ENCODE measurements at regions not wholly inside any gene's neighbourhood (a gene's known extent, or its start where the extent isn't known, plus 50 kb on each side); places are given as distances from the start of the nearest gene placed in this dataset.

DNA sequence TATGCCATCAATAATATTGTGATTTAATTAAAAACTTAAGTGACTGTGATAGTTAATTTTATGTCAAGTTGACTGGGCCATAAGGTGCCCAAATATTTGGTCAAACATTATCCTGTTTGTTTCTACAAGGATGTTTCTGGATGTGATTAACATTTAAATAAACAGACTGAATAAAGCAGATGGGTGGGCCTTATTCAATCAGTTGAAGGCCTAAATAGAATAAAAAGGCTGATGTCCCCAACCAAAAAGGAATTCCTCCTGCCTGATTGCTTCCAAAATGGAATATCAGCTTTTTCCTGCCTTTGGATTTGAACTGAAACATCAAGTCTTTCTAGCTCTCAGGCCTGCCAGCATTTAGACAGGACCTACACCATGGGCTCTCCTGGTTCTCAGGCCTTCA lies 961.7 kb downstream of the NTRK3 start:
- no peaks in the 10 kb centered on the region for H3K9me3 Mint-ChIP-seq
- H3K27me3 Mint-ChIP-seq: no peaks in the 10 kb centered on the region
- no peaks in the 10 kb centered on the region for H3K4me1 Mint-ChIP-seq
- H3K36me3 Mint-ChIP-seq (ENCODE audit: insufficient read depth): no peaks in the 10 kb centered on the region
- no peak overlapping the region for H3K4me3 Mint-ChIP-seq
- DNase-seq (ENCODE audit: low spot score in 2 of 2): no peak
- H3K27ac Mint-ChIP-seq (ENCODE audit: low read depth): no peak overlapping the region
- no peak for ATAC-seq (replicated peaks; ENCODE audit: extremely low read depth, poor library complexity, severe bottlenecking)

DNA sequence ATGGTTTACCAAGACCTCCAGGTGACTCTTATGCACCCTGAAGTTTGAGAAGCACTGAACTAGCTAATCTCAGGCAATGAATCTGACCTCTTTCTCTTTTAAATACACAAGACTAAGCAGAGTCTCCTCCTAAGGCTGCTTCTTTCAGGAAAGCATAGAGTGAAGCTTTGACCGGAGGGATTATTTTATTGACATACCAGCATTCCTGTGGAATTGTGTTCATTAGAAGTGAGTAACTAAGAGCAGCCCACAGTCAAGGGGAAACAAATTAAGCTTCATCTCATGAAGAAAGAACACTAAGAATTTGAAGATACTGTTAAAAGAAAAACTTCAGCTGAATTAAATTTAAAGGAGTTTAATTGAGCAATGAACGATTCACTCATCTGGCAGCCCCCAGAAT lies 963.5 kb downstream of the NTRK3 start:
- Mint-ChIP-seq H3K36me3 (ENCODE audit: insufficient read depth) (no peaks in the 10 kb centered on the region), H3K27me3 (no peaks in the 10 kb centered on the region), H3K4me1 (no peaks in the 10 kb centered on the region), H3K4me3 (no peak overlapping the region), H3K27ac (ENCODE audit: low read depth) (no peak overlapping the region), H3K9me3 (no peaks in the 10 kb centered on the region)
- DNase-seq (ENCODE audit: low spot score in 2 of 2) (no peak), ATAC-seq (replicated peaks; ENCODE audit: extremely low read depth, poor library complexity, severe bottlenecking) (no peak)

DNA sequence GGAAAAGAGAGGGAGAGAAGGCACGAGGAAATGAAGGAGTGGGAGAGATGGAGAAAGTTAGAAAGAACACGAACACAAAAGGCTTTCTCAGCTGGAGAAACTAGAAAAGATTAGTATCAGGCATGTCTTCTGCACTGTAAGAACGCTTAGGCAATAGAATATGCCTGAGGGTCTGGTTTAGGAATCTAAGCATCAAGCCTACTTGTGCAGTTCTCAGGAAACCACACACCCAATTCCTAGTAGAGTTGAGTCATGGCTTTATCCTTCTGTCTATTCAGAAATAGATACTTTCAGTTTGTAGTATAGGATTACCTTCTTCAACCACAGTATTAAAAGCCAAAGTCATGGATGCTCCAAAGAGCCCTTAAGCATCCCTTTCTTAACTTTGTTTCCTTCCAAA lies 969.4 kb downstream of the NTRK3 start:
- ATAC-seq (replicated peaks; ENCODE audit: extremely low read depth, poor library complexity, severe bottlenecking): no peak

DNA sequence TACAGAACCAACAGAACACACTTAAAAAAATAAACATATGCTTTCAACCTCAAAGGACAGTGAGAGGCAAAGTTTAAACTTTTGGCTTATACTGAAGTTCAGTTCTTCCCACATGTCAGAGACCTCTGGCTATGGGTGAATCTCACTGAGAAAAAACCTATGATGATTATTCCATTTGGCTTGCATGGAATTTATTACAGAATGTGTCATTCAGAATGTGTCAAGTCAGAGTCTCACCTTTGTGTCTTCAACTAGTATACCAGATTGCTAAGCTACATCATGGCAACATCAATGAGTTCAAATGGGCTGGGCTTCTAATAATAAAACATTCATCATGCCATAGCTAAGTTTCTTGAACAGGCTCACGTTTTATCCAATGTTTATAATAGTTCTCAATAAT lies 987.0 kb downstream of the NTRK3 start:
- no peak overlapping the region for H3K4me3 Mint-ChIP-seq
- no peak for DNase-seq (ENCODE audit: low spot score in 2 of 2)
- H3K36me3 Mint-ChIP-seq (ENCODE audit: insufficient read depth): no peaks in the 10 kb centered on the region
- H3K27ac Mint-ChIP-seq (ENCODE audit: low read depth): no peak overlapping the region
- no peaks in the 10 kb centered on the region for H3K4me1 Mint-ChIP-seq
- peaks cover 9% of the 10 kb centered on the region for H3K27me3 Mint-ChIP-seq
- no peak for ATAC-seq (replicated peaks; ENCODE audit: extremely low read depth, poor library complexity, severe bottlenecking)
- no peaks in the 10 kb centered on the region for H3K9me3 Mint-ChIP-seq

More for the DNA sequence above, 969.4 kb downstream of the NTRK3 start:
- H3K27ac Mint-ChIP-seq (ENCODE audit: low read depth): no peak overlapping the region
- no peaks in the 10 kb centered on the region for H3K27me3 Mint-ChIP-seq
- DNase-seq (ENCODE audit: low spot score in 2 of 2): no peak
- H3K4me3 Mint-ChIP-seq: no peak overlapping the region
- no peaks in the 10 kb centered on the region for H3K4me1 Mint-ChIP-seq
- H3K9me3 Mint-ChIP-seq: no peaks in the 10 kb centered on the region
- no peaks in the 10 kb centered on the region for H3K36me3 Mint-ChIP-seq (ENCODE audit: insufficient read depth)

DNA sequence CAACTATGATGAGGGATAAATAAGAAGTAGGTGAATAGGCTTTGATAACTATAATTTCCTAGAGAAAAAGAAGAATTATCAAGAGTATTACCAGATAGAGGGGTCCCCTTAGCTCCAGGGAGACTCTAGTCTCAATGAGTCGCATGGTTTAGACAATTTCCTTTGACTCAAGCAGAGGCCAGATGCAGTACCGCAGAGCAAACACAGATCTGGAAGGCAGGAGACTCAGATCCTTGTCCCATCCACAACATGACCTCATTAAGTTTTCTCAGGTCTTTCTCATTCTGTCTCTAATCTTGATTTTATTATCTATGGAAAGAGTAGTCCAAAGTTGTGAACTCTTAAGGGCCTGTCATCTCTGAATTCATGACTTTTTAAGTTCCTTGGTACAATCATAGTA lies 987.9 kb downstream of the NTRK3 start:
- Mint-ChIP-seq H3K27ac (ENCODE audit: low read depth) (no peak overlapping the region), H3K36me3 (ENCODE audit: insufficient read depth) (no peaks in the 10 kb centered on the region), H3K4me1 (no peaks in the 10 kb centered on the region), H3K4me3 (no peak overlapping the region), H3K9me3 (no peaks in the 10 kb centered on the region), H3K27me3 (peaks cover 9% of the 10 kb centered on the region)
- no peak for DNase-seq (ENCODE audit: low spot score in 2 of 2)
- no peak for ATAC-seq (replicated peaks; ENCODE audit: extremely low read depth, poor library complexity, severe bottlenecking)

DNA sequence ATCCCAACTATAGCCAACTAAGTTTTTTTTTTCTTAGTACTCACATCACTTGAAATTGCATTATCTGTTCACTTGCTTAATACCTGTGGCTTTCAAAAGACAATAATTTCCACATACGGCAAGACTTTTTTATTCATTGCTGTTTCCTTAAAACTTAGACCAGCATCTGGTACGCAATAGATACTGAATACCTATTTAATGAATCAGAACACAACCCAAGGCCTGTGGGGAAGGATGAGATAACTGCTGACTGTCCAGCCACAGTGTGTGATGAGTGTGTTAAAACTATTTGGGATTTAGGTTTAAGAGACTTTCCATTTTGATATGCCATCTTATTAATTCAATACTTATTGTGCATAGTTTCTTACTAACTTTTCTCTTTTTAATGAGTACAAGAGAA lies 988.7 kb downstream of the NTRK3 start:
- H3K4me1 Mint-ChIP-seq: no peaks in the 10 kb centered on the region
- H3K27ac Mint-ChIP-seq (ENCODE audit: low read depth): no peak overlapping the region
- H3K4me3 Mint-ChIP-seq: no peak overlapping the region
- no peaks in the 10 kb centered on the region for H3K36me3 Mint-ChIP-seq (ENCODE audit: insufficient read depth)
- DNase-seq (ENCODE audit: low spot score in 2 of 2): no peak
- peaks cover 6% of the 10 kb centered on the region for H3K9me3 Mint-ChIP-seq
- ATAC-seq (replicated peaks; ENCODE audit: extremely low read depth, poor library complexity, severe bottlenecking): no peak
- H3K27me3 Mint-ChIP-seq: peaks cover 9% of the 10 kb centered on the region

DNA sequence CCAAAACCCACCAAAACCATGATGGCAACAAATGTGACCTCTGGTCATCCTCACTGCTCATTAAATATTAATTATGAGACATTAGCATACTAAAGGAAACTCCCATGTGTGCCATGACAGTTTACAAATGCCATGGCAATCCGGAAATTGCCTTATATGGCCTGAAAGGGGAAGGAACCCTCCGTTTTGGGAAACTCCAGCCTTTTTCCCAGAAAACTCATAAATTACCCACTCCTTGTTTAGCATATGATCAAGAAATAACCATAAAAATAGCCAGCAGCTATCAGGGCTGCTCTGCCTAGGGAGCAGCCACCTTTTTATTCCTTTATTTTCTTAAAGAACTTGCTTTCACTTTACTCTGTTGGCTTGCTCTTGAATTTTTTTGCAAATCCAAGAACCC lies 992.7 kb downstream of the NTRK3 start:
- no peak for ATAC-seq (replicated peaks; ENCODE audit: extremely low read depth, poor library complexity, severe bottlenecking)
- Mint-ChIP-seq H3K9me3 (peaks cover 14% of the 10 kb centered on the region), H3K36me3 (ENCODE audit: insufficient read depth) (no peaks in the 10 kb centered on the region), H3K4me3 (no peak overlapping the region), H3K4me1 (no peaks in the 10 kb centered on the region), H3K27ac (ENCODE audit: low read depth) (no peak overlapping the region), H3K27me3 (peaks cover 9% of the 10 kb centered on the region)
- DNase-seq (ENCODE audit: low spot score in 2 of 2): no peak

DNA sequence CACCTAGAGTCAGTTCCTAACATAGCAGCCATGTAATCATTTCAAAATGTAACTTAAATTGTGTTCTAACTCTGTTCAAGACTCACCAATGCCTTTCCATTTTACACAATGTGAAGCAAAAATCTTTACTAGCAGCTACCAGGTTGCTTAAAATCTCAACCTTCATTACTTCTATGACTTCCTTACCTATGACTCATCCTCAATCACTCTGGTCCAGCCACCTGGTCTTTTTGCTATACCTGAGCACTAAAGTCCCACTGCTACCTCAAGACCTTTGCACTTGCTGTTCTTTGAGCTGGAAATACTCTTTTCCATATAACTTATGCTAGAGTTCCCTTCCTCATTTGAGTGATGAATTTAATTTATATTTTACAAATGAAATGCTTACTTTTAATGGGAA lies 993.2 kb downstream of the NTRK3 start:
- Mint-ChIP-seq H3K4me3 (no peak overlapping the region), H3K4me1 (no peaks in the 10 kb centered on the region), H3K36me3 (ENCODE audit: insufficient read depth) (no peaks in the 10 kb centered on the region), H3K9me3 (peaks cover 14% of the 10 kb centered on the region), H3K27me3 (peaks cover 9% of the 10 kb centered on the region), H3K27ac (ENCODE audit: low read depth) (no peak overlapping the region)
- DNase-seq (ENCODE audit: low spot score in 2 of 2) (no peak), ATAC-seq (replicated peaks; ENCODE audit: extremely low read depth, poor library complexity, severe bottlenecking) (no peak)

DNA sequence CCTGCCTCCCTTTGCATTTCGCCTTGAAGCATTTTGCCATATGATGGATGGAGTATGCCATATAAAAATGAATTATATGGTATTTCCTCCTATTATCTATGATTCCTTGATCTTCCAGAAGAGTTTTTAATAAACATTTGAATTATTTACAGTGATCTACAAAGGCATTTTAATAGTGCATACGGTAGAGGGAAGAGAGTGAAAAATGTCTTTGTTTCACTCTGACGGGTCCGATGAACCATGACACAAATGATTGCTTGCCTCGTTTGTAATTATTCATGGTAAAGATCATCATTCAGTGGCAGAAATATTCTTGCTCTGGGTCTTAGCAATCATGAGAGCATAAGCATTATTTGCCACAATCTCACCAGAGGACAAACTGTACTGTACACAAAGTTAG lies 1010.9 kb downstream of the NTRK3 start:
- H3K27me3 Mint-ChIP-seq: no peaks in the 10 kb centered on the region
- H3K9me3 Mint-ChIP-seq: no peaks in the 10 kb centered on the region
- H3K4me1 Mint-ChIP-seq: no peaks in the 10 kb centered on the region
- H3K36me3 Mint-ChIP-seq (ENCODE audit: insufficient read depth): no peaks in the 10 kb centered on the region
- DNase-seq (ENCODE audit: low spot score in 2 of 2) (no peak), ATAC-seq (replicated peaks; ENCODE audit: extremely low read depth, poor library complexity, severe bottlenecking) (no peak)
- H3K27ac Mint-ChIP-seq (ENCODE audit: low read depth): no peak overlapping the region
- H3K4me3 Mint-ChIP-seq: no peak overlapping the region

DNA sequence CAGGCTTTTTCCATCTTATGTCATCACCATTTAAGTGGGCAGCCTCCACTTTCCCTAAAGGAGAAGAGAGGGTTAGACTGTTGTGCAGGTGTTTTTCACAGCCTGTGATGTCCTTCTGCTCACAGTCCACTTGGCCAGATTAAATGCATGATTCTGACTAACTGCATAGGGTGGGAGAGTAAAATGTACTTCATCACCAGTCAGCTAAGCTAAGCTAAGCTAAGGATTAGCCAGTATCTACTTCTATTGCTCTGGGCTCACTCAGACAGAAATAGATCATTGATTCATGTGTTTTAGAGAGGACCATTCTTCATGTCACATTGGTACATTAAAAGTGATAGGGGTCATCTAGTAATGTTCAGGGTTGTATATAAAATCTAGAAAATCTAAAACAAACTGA lies 1013.1 kb downstream of the NTRK3 start:
- no peak overlapping the region for H3K27ac Mint-ChIP-seq (ENCODE audit: low read depth)
- H3K27me3 Mint-ChIP-seq: no peaks in the 10 kb centered on the region
- no peaks in the 10 kb centered on the region for H3K4me1 Mint-ChIP-seq
- no peaks in the 10 kb centered on the region for H3K36me3 Mint-ChIP-seq (ENCODE audit: insufficient read depth)
- ATAC-seq (replicated peaks; ENCODE audit: extremely low read depth, poor library complexity, severe bottlenecking): no peak
- H3K4me3 Mint-ChIP-seq: no peak overlapping the region
- H3K9me3 Mint-ChIP-seq: no peaks in the 10 kb centered on the region
- no peak for DNase-seq (ENCODE audit: low spot score in 2 of 2)

DNA sequence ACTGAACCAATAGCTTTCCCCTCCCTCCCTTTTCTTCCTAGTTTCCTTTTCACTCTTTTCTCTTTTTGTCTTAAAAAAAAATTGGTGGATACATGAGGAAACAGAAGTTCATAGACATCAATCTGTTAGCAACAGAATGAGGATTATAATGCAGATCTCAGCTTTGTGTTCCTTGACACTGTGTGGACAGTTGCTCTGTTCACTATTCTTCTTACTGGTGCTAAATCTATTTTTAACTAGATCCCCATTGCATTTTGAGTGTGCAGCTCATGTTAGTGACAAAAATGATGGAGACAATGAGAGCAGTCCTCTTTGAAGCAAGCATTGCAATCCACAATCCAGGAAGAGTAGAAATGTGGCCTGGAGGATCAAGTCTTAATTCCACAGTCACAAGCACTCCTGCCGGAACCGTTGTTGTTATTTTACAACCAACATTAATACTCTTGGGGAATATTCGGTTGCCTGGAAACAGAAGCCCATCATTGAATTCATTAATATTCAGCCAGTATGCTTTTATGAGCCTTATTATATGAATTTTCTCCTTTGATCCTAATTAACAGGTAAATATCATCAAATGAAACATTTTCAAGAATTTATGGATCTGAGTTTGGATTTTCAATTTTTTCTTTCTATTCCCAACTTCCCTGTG lies 1016.8 kb downstream of the NTRK3 start:
- Mint-ChIP-seq H3K4me3 (no peak overlapping the region), H3K36me3 (ENCODE audit: insufficient read depth) (no peaks in the 10 kb centered on the region), H3K27me3 (no peaks in the 10 kb centered on the region), H3K27ac (ENCODE audit: low read depth) (no peak overlapping the region), H3K9me3 (no peaks in the 10 kb centered on the region), H3K4me1 (no peaks in the 10 kb centered on the region)
- no peak for DNase-seq (ENCODE audit: low spot score in 2 of 2)
- ATAC-seq (replicated peaks; ENCODE audit: extremely low read depth, poor library complexity, severe bottlenecking): no peak

DNA sequence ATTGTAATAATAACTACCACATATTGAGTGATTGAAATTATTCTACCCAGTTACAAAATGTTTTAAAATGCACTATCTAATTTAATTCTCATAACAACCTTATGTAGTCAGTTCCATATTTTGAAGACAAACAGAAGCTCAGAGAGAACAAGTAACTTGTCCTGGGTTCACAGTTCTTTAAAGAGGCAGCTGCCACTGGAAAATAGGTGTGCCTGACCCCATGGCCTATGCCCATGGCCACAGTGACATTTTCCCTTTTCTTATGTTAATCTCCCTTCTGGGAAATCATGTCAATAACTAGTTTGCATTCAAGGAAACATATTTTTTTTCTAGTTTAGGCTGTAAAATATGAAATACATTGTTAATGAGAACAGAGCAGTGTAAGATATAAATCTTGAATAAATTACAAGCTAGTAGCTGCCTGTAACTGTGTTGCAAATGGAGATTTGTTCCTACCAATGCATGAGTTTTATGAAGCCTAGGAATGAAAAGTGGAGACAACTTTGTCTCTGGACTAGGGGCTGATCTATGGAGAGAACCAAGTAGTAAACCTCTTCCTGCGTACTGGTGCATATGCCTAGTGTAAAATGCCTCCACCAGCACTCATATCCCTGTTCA lies 1018.0 kb downstream of the NTRK3 start:
- no peak overlapping the region for H3K4me3 Mint-ChIP-seq
- no peak for DNase-seq (ENCODE audit: low spot score in 2 of 2)
- no peak for ATAC-seq (replicated peaks; ENCODE audit: extremely low read depth, poor library complexity, severe bottlenecking)
- H3K27ac Mint-ChIP-seq (ENCODE audit: low read depth): no peak overlapping the region
- H3K36me3 Mint-ChIP-seq (ENCODE audit: insufficient read depth): no peaks in the 10 kb centered on the region
- no peaks in the 10 kb centered on the region for H3K4me1 Mint-ChIP-seq
- no peaks in the 10 kb centered on the region for H3K27me3 Mint-ChIP-seq
- H3K9me3 Mint-ChIP-seq: peaks cover 7% of the 10 kb centered on the region

DNA sequence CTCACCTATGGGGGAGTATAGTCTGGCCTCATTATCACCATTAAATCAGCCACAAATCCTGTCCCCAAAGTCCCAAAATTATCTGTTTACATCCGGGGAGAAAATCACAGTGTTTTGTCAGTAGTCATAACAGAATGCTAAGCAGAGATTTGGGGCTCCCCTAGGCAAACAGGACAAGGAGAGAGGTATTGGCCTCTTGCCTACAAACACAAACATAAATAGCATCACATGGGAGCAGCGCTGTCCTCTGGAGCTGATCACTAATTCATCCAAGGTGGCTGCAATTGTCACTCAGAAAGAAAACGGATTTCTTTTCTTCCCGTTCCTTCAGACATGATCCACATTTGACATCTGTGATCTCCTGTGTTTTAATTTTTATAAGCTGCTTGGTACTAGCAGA lies 1028.1 kb downstream of the NTRK3 start:
- DNase-seq (ENCODE audit: low spot score in 2 of 2) (no peak), ATAC-seq (replicated peaks; ENCODE audit: extremely low read depth, poor library complexity, severe bottlenecking) (no peak)
- no peak overlapping the region for H3K4me3 Mint-ChIP-seq
- no peak overlapping the region for H3K27ac Mint-ChIP-seq (ENCODE audit: low read depth)
- peaks cover 11% of the 10 kb centered on the region for H3K9me3 Mint-ChIP-seq
- H3K4me1 Mint-ChIP-seq: no peaks in the 10 kb centered on the region
- H3K27me3 Mint-ChIP-seq: no peaks in the 10 kb centered on the region
- no peaks in the 10 kb centered on the region for H3K36me3 Mint-ChIP-seq (ENCODE audit: insufficient read depth)
